DLD1 (cell line): ENCODE measurements at regions not wholly inside any gene's neighbourhood (a gene's known extent, or its start where the extent isn't known, plus 50 kb on each side); places are given as distances from the start of the nearest gene placed in this dataset.

Source experiments
- in situ Hi-C: cut with HindIII; loops from 2 replicates; pipeline ENCODE4 v1.10.0; 2017; ENCODE audit warnings: low sequenced_read_pairs

GRCh38 chr2:48912110-48912509, 156.6 kb upstream of the LHCGR start:
- in situ Hi-C loops, result loop anchor here (10.0 kb wide), 1 partner anchor 297 kb away; the partner anchor contains the start of gene GTF2A1L

DNA sequence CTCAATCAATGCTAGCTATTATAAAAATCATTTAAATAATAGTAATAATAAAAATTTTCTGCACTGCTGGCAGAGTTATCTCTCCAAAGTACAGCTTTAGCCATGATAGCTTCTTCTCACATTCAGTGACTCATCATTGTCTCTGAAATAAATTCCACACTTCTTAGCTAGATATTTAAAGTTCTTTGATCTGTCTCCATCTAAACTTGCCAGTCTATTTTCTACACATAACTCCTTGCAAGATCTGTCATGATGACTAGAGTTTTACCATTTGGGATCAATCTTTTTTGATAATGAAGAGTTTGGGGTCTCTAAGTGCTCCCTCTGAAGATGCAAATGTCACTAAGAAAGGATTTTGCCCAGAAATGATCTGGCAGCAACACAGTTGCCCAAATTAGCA, 155.4 kb upstream of the LHCGR start:
- in situ Hi-C loops, result loop anchor here (10.0 kb wide), 1 partner anchor 296 kb away; the partner anchor contains the start of gene GTF2A1L

DNA sequence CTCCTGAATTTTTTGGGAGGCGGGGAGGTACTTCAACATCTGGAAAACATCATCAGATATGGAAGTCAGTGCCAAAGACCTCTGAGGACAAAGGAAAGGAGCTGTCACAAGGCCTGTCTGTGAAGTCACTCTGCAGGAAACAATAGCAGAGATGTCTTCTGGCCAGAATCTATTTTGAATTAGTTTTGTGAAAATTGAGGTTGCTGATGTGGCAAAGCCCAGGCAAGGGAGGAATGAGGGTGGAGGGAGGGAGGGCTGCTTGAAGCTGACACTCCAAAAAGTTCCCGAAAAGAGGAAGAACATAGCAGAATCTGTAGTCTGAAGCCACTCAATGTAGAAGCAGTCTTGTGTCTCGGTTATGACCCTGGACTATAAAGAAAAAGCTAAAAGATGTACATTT, 151.1 kb upstream of the LHCGR start:
- in situ Hi-C loops, result no loop called here

DNA sequence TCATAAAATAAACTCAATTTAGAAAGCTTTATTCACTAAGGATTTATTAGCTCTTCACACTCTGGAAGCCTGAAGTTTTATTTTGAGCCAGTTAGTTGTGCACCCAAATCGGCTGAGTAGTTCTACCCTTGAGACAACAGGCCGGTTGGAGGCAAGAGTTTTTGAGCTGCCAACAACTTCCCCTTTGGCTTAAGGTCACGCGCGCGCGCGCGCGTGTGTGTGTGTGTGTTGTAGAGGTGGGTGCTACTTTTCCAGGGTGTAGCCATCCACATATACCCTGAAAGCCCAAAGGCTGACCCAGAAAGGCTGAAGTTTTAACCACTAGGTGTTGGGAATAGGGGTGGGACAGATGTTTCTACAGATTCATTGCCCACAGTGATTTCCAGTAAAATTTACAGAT, 150.2 kb upstream of the LHCGR start:
- in situ Hi-C loops, result no loop called here

DNA sequence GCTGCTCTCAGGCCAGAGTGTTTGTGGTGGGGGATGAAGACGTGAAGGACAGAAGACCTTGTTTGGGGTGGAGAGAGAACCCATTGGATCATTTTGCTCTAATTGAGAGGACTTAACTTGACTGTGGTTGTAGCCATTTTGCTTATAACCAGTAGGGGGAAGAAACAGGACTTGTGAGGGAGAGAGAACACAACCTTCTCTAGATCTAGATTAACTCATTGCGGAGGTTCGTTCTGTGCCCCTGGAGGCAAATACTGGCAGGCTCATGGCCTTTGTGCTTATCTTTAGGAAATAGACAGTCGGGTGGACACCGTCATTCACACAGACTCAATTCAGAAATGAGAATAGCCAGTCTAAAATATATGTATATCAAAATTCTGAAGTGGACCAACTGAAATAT, 147.0 kb upstream of the LHCGR start:
- in situ Hi-C loops, result no loop called here

DNA sequence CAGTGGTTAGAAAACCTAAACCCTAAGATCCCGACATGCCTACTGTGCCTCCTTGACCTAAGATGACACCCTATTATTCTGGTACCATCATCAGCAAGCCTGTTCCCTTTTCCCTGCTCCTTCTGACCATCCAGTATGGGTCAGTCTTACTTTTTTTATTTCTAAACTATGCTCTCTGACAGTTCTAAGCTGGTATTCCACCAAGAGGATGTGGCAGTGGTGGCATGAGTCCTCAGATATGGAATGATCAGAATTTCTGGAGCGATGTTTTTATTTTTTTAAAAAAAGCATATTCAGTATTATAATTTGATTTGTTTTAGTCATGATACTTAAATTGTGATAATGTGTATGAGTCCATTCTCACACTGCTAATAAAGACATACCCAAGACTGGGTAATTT, 145.9 kb upstream of the LHCGR start:
- in situ Hi-C loops, result no loop called here

- in situ Hi-C loops, result no loop called here
Measured at GRCh38 chr2:48901015-48901343, 145.5 kb upstream of the LHCGR start.

GRCh38 chr2:48900321-48901014, 144.9 kb upstream of the LHCGR start:
- in situ Hi-C loops, result no loop called here

DNA sequence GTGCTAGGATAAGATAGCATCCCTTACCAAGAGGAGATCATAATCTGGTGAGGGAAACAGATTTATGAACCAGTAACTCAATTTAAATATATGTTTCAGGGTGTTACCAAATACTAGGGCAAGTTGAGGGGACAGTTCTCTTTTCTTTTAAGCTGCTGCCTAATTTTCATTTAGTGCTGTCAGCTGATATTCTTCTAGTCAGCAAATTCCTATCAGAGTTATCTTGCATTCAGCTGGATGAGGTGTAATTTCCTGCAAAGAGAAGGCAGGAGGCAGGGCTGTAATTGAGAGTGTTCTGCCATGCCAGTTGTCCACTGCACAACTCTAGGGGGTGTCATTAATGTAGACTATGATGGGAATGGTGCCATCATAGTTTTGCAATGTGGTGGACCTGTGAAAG, 141.3 kb upstream of the LHCGR start:
- in situ Hi-C loops, result no loop called here

DNA sequence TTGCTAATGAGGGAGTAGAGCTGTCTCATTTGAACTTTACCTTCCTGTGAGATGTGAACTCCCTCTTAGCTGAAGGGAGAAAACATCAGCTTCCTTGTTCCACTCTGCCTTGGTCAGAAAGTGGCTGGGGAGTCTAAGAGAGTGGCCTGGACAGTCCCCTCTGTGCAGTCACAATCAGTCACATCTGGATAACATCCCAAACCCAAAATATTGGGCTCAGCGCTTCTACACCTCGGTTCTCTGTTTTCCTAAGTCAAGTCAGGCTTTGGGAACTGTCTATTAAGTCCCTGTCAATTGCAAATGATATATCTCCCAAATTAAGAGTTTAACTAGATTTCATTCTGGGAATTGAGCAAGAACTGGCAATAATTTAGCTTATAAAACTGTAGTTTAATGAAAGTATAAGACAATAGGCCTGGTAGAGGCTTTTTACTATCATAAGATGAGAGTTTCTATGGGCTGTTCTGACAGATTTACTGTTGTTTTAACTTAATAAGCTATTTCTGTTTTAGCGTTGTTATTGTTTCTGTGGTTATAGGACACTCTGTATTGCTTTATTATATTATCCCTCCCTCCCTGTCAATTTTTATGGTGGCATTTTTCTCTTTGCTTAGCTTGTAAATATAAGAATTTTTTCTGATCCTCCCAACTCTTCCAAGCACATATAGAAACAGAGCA, 135.1 kb upstream of the LHCGR start:
- in situ Hi-C loops, result no loop called here

GRCh38 chr2:48888066-48888465, 132.5 kb upstream of the LHCGR start:
- in situ Hi-C loops, result no loop called here

DNA sequence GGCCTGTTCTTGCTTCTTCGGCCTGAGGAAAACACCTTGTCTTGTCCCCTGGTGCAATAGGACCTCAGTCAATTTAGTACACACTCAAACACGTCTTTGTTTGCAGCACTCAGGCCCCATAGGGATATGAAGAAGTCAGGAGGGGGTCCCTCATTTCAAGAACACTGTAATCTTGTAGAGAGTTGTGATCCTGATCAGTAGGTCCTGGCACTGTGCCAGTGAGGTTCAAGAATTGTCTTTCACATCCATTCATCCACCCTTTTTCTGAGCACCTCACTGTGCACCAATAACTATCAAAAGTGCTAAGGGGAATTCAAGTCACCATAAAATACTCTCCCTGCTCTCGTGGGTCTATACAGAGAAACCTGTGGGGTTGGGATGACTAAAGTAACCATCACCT, 131.4 kb upstream of the LHCGR start:
- in situ Hi-C loops, result no loop called here

DNA sequence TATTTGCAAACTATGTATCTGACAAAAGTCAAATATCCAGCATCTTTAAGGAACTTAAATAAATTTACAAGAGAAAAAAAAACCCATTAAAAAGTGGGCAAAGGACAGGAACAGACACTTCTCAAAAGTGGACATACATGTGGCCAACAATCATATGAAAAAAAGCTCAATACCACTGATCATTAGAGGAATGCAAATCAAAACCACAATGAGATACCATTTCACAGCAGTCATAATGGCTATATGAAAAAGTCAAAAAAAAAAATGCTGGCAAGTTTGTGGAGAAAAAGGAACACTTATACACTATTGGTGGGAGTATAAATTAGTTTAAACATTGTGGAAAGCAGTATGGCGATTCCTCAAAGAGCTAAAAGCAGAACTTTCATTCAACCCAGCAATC, 130.3 kb upstream of the LHCGR start:
- in situ Hi-C loops, result no loop called here

DNA sequence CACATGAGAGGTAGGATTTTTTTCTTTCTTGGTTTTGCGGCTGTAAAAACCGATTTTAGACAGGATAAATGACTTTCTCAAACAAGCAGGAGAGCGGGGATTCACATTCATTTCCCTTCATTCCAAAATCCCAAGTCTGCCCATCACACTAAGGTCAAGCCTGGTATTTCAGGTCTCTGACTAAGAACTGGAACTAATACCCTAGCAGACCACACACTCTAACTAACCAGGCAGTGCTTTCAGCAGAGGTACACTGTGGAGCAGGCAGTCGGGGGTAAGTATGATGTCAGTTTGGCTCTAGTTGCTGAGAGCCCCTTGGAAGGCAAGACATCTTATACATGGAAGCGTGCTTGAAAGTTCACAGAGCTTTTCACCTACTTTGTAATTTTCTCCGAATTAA, 128.1 kb upstream of the LHCGR start:
- in situ Hi-C loops, result no loop called here

GRCh38 chr2:48874282-48874681, 118.8 kb upstream of the LHCGR start:
- in situ Hi-C loops, result no loop called here

DNA sequence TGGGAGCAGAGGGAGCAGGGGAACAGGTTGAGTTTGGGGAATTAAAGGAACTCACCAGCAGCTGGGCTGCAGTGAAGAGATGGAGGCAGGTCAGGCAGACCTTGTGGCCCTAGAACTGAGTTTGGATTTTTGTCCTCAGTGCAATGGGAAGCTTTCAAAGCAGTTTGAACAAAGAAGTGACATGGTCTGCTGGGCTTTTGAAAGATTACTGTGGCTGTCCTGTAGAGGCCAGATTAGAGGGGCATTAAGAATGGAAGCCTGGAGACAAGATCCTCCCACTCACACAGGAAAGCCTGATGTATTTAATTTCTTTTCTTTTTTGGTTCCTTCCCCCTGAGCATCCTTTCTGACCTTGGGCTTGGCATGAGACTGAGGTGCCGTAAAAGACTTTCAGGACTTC, 118.1 kb upstream of the LHCGR start:
- in situ Hi-C loops, result no loop called here

DNA sequence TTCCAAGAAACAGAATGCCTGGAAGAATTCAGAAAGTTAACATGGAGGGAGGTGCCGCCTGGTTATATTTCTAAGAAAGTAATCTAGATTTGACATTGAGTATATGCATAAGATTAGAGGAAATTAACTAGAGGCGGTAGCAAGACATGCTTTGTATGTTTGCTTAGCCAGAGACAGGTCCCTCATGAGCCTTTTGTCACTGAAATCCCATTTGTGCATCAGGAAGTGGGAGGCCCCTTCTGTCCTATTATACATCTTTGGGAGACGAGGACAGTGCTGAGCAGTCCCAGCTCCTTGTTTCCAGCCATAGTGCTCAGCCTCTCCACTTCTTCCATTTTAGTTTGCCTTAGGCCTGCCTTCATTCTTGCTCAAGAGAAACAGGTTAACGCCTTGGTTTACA, 115.4 kb upstream of the LHCGR start:
- in situ Hi-C loops, result no loop called here

DNA sequence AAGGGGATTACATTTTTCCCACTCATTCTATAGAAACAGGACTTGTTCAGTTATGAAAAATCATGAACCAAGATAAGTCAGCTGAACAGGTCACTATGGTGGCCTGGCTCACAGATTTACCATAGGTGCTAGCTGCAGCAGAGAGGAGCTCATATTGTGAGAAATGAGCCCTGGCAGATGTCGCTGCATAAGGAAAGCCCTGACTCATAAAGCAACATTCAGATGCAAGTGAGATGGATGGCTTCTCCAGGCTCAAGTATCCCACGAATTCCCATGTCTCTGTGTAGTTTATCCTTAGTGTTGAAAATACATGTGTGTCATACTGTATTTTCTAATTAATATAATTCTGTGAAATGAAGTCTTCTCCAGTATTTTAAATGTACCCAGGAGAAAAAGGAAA, 115.0 kb upstream of the LHCGR start:
- in situ Hi-C loops, result no loop called here

DNA sequence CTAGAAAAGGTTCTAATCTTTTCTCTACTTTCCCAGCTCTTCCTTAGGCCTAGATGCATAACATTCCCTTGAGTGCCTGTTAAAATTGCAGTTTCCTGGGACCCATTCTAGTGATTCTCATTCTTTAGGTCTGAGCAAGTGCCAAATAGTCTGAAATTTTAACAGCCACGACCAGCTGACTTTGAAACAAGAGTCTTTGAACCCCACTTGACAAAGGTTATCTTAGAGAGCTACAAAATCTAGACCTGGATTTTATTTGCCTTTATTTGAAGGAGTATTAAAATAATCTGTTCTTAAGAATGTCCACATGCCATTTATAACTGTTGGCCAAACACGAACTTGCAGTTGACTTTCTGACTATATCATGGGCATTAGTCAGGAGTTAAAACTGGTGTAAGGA, 110.2 kb upstream of the LHCGR start:
- in situ Hi-C loops, result no loop called here

- in situ Hi-C loops, result no loop called here
Measured at GRCh38 chr2:48860380-48860779, 104.9 kb upstream of the LHCGR start.

GRCh38 chr2:48856657-48857056, 101.1 kb upstream of the LHCGR start:
- in situ Hi-C loops, result no loop called here

DNA sequence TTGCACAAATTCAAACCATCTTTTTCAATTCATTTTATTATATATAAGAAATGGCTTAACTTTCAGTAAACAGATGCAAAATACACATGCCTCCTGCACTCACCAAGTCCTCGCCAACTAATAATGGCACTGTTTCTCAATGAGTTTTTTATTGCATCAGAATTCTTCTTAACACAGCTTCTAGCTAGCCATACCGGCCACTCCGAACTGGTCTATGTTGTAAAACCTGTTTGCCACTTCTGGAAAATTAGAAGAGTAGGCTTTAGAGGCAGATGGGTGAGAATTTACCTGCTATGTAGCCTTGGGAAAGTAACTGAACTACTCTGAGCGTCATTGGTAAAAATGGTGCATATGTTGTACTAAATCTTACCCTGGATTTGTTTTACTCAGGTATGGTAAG, 100.6 kb upstream of the LHCGR start:
- in situ Hi-C loops, result no loop called here

- in situ Hi-C loops, result no loop called here
Measured at GRCh38 chr2:48855142-48855541, 99.6 kb upstream of the LHCGR start.
